ENCODE measurements at regions not wholly inside any gene's neighbourhood (a gene's known extent, or its start where the extent isn't known, plus 50 kb on each side); places are given as distances from the start of the nearest gene placed in this dataset.

DNA sequence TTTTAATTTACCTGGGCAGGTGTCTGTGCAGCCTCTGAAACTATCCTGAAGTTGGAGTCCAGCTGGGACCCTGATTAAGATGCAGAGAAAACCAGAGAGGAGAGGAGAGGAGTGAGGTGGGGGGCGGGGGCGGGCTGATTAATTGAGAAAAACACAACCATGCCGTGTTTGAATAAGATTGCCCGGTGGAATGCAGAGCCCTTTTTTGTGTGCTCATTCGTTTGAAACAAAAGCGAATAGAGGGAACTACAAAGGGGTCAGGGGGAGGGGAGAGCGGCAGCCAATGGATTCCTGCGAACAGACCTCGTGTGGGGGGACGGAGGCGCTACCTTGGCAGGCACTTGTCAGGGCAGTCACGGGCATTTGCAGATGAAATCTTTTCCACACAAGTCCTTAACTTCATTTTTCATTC, 355.8 kb downstream of the SOX9 start:
- TF ChIP-seq CTCF (IDR thresholded peaks at IDR 0.05), result no peak
- TF ChIP-seq TCF7 (CRISPR knock-in tag; IDR thresholded peaks at IDR 0.05; ENCODE audit: low read depth), result no peak
- no peak for TF ChIP-seq ATF2 (CRISPR knock-in tag; IDR thresholded peaks at IDR 0.05; ENCODE audit: borderline replicate concordance, low read depth)
- TF ChIP-seq FOXP1 (CRISPR knock-in tag; IDR thresholded peaks at IDR 0.05; ENCODE audit: borderline replicate concordance), result no peak
- TF ChIP-seq, protein P1, sequence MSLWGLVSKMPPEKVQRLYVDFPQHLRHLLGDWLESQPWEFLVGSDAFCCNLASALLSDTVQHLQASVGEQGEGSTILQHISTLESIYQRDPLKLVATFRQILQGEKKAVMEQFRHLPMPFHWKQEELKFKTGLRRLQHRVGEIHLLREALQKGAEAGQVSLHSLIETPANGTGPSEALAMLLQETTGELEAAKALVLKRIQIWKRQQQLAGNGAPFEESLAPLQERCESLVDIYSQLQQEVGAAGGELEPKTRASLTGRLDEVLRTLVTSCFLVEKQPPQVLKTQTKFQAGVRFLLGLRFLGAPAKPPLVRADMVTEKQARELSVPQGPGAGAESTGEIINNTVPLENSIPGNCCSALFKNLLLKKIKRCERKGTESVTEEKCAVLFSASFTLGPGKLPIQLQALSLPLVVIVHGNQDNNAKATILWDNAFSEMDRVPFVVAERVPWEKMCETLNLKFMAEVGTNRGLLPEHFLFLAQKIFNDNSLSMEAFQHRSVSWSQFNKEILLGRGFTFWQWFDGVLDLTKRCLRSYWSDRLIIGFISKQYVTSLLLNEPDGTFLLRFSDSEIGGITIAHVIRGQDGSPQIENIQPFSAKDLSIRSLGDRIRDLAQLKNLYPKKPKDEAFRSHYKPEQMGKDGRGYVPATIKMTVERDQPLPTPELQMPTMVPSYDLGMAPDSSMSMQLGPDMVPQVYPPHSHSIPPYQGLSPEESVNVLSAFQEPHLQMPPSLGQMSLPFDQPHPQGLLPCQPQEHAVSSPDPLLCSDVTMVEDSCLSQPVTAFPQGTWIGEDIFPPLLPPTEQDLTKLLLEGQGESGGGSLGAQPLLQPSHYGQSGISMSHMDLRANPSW (CRISPR knock-in tag; conservative IDR thresholded peaks at IDR 0.05; ENCODE audit: low read depth), result no peak
- TF ChIP-seq, protein P2, sequence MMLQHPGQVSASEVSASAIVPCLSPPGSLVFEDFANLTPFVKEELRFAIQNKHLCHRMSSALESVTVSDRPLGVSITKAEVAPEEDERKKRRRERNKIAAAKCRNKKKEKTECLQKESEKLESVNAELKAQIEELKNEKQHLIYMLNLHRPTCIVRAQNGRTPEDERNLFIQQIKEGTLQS (CRISPR knock-in tag; conservative IDR thresholded peaks at IDR 0.05), result no peak

Measured in WTC11 (cell line).